ENCODE measurements at regions not wholly inside any gene's neighbourhood (a gene's known extent, or its start where the extent isn't known, plus 50 kb on each side); places are given as distances from the start of the nearest gene placed in this dataset.

DNA sequence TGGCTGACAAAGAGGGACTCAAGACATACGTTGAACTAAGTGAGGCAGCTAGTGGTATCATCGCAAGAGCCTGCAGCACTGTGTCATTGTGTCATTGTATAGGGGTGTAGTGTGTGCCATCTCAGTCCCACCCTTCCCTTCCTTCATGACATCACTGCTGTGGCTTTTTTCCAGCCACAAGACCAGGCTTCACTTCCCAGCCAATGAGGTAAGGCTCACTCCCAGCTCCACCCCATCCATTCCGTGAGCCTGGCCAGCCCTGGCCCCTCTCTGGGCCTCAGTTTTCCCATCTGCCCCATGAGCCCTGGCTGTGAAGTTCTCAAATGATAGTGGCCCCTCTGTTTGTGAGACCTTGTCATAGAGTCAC lies 134.3 kb upstream of the ZMIZ1 start:
- Histone ChIP-seq H3K9me3 (no peaks in the 10 kb centered on the region), H3K36me3 (no peaks in the 10 kb centered on the region), H3K4me1 (peaks cover 30 to 44% (median 43%) of the 10 kb centered on the region in 4 donors), H3K27ac (peak overlapping the region in 3 of 4 donors; percentile 41 to 92 (median 83)), H3K27me3 (no peaks in the 10 kb centered on the region), H3K4me3 (no peak overlapping the region)
- DNase-seq = no peak
- WGBS, 2 donors = 51 to 65% methylated on average over 3 of the region's 3 CpGs
- TF ChIP-seq EP300 (IDR thresholded peaks at IDR 0.05) (peak in 1 of 4 donors; percentile 5), POLR2AphosphoS5 (IDR thresholded peaks at IDR 0.05) (peak in 1 of 2 donors; percentile 71), POLR2A (IDR thresholded peaks at IDR 0.05) (peak in 1 of 4 donors; percentile 10)
- TF ChIP-seq, protein P1, sequence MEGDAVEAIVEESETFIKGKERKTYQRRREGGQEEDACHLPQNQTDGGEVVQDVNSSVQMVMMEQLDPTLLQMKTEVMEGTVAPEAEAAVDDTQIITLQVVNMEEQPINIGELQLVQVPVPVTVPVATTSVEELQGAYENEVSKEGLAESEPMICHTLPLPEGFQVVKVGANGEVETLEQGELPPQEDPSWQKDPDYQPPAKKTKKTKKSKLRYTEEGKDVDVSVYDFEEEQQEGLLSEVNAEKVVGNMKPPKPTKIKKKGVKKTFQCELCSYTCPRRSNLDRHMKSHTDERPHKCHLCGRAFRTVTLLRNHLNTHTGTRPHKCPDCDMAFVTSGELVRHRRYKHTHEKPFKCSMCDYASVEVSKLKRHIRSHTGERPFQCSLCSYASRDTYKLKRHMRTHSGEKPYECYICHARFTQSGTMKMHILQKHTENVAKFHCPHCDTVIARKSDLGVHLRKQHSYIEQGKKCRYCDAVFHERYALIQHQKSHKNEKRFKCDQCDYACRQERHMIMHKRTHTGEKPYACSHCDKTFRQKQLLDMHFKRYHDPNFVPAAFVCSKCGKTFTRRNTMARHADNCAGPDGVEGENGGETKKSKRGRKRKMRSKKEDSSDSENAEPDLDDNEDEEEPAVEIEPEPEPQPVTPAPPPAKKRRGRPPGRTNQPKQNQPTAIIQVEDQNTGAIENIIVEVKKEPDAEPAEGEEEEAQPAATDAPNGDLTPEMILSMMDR (IDR thresholded peaks at IDR 0.05) = no peak
- ATAC-seq (ENCODE audit: low FRiP score in 2 of 2) = peak in 1 of 2 donors; percentile 11

DNA sequence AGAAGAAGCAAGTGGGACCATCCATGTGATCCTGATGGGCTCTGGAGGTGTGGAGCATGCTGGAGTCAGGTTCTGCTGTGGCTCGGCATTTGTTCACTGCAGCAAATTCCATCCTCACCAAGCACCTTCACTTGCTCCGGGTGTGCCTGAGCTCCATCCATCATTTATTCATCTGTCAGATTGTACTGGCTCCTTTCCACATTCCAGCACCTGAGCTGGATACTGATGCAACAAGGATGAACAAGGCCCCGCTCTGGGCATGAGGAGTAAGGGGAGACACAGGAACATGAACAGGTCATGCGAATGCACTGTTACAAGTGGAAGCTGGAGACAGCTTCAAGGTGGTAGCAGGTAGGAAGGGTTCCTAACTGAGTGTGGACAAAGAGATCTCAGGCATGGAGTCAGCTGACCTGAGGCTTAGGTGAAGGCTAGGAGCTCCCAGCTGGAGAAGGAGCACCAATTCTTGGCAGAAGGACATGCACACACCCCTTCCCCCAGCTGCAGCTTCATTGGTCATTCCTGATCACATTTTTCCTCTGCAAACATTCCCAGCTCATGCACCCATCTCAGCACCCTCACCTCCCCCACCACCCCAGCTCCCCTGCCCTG lies 133.7 kb upstream of the ZMIZ1 start:
- H3K36me3 ChIP-seq = no peaks in the 10 kb centered on the region
- 77 to 93% methylated on average over 3 to 4 of the region's 4 CpGs for WGBS, 2 donors
- H3K9me3 ChIP-seq = no peaks in the 10 kb centered on the region
- ATAC-seq (ENCODE audit: low FRiP score in 2 of 2) (no peak), DNase-seq (no peak)
- no peaks in the 10 kb centered on the region for H3K27me3 ChIP-seq
- peak overlapping the region; percentile 72 to 92 (median 80) for H3K27ac ChIP-seq
- TF ChIP-seq POLR2AphosphoS5 (IDR thresholded peaks at IDR 0.05) = no peak
- TF ChIP-seq POLR2A (IDR thresholded peaks at IDR 0.05) = no peak
- no peak for TF ChIP-seq EP300 (IDR thresholded peaks at IDR 0.05)
- TF ChIP-seq, protein P1 (IDR thresholded peaks at IDR 0.05) = no peak
- H3K4me1 ChIP-seq = peaks cover 30 to 44% (median 43%) of the 10 kb centered on the region in 4 donors
- H3K4me3 ChIP-seq = no peak overlapping the region

DNA sequence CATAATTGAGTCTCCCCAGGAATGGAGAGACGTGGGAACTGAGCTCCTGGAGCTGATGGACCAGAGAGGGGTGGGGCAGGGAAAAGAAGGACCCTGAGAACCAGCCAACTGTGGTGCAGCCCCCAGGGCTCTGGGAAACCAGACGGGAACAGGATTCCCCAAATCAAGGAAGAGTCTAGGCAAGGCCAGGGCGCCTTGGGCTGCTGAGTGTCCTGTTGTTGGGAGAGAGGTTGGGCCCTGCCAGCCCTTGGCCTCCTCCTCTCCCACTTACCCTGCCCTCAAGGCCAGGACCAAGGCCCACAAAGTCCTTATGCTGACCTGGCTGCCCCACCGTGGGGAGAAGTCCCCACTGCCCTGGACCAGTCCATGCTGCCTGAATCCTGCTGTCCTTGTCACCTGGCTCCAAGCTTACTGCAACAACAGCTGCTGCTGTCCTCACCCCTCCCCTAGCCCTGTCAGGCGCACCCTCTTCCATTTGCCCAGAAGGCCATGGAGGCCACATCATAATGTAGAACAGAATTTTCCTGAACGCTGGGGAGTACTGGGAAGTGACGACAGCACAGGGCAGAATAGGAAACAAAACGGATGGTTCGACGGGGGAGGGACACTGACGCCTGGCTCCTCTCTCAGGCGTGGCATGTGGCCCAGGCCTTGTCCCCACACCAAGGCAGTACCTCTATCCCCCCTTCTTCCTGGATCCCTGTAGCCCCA lies 132.9 kb upstream of the ZMIZ1 start:
- WGBS, 2 donors = 66 to 85% methylated on average over 5 to 12 of the region's 12 CpGs
- peak in 3 of 4 donors; percentile 46 to 72 (median 71) for TF ChIP-seq EP300 (IDR thresholded peaks at IDR 0.05)
- TF ChIP-seq POLR2AphosphoS5 (IDR thresholded peaks at IDR 0.05) = peak; percentile 48 to 54
- TF ChIP-seq, protein P1 (IDR thresholded peaks at IDR 0.05) = no peak

DNA sequence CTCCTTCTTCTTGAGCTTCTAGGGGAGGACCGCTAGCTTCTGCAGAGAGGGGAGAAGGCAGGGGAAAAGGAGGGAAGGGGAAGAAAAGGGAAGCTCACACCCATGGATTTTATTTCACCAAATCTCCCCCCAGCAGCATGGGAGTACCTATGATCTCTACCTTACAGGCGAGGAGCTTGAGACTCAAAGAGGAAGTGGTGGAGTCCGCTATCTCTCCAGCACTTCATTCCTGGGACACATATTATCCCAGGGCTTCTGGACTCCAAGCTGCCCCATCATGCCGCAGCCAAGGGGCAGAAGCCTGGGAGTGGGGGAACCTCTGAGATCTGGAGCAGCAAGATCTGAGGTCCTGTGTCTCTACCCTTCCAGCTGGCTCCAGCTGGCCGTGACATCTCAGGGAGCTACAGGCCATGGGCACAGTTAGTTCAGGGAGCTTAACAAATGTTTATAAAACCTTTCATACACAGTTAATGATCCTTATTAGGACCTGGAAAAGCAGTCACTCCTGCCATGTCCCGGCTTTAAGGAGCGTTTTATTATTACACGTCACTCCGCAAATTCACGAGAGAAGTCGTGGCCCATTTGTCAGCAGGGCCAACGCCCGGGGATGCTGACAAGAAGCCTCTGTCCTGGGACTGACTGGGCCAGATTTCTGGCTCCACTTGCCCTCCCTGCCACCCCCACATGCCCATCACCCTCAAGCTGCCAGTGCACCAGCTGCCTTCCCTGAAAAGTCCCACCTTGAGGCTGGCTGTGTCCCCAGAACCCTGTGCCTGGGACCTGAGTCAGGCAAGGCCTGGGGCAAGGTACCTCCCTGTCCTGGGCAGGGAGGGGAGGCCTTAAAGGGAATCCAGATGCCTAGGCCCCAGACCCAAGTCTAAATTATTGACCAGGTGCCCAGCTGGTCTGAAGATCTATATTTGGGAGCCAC lies 132.1 kb upstream of the ZMIZ1 start:
- Histone ChIP-seq H3K27me3 (no peaks in the 10 kb centered on the region), H3K4me3 (no peak overlapping the region), H3K27ac (peak overlapping the region; percentile 72 to 92 (median 80)), H3K4me1 (peaks cover 30 to 44% (median 40%) of the 10 kb centered on the region in 4 donors), H3K36me3 (no peaks in the 10 kb centered on the region), H3K9me3 (no peaks in the 10 kb centered on the region)
- TF ChIP-seq EP300 (IDR thresholded peaks at IDR 0.05) (no peak), POLR2AphosphoS5 (IDR thresholded peaks at IDR 0.05) (peak in 1 of 2 donors; percentile 15)
- DNase-seq = no peak
- 81 to 84% methylated on average over 10 to 13 of the region's 13 CpGs for WGBS, 2 donors
- no peak for ATAC-seq (ENCODE audit: low FRiP score in 2 of 2)

More for the DNA sequence above, 132.9 kb upstream of the ZMIZ1 start:
- Histone ChIP-seq H3K36me3 (no peaks in the 10 kb centered on the region), H3K27ac (peak overlapping the region; percentile 72 to 92 (median 80)), H3K4me3 (no peak overlapping the region), H3K9me3 (no peaks in the 10 kb centered on the region), H3K4me1 (peaks cover 30 to 44% (median 43%) of the 10 kb centered on the region in 4 donors), H3K27me3 (no peaks in the 10 kb centered on the region)
- DNase-seq (no peak), ATAC-seq (ENCODE audit: low FRiP score in 2 of 2) (no peak)

DNA sequence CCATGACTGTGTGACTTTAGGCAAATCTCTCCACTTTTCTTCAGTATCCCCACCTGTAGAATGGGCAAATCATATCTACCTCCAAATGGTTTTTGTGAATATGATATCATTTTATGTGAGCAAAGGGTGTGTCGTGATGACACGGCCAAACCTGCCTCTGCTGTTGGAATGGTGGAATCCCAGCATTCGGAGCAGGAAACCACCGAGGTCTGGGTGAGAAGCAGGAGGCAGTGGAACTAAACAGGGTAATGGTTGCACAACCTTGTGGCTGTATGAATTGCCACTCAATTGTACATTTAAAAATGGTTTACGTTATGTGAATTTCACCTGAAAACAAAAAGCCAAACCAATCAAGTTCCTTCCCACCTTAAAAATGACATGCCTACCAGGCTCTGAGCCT lies 131.4 kb upstream of the ZMIZ1 start:
- DNase-seq = no peak
- H3K4me3 ChIP-seq = no peak overlapping the region
- no peak for ATAC-seq (ENCODE audit: low FRiP score in 2 of 2)
- TF ChIP-seq POLR2A (IDR thresholded peaks at IDR 0.05) (no peak), POLR2AphosphoS5 (IDR thresholded peaks at IDR 0.05) (no peak), EP300 (IDR thresholded peaks at IDR 0.05) (no peak)
- TF ChIP-seq, protein P1 (IDR thresholded peaks at IDR 0.05) = no peak
- H3K36me3 ChIP-seq = no peaks in the 10 kb centered on the region
- H3K9me3 ChIP-seq = no peaks in the 10 kb centered on the region
- H3K27ac ChIP-seq = peak overlapping the region; percentile 72 to 92 (median 80)
- 57 to 67% methylated on average over 5 of the region's 5 CpGs for WGBS, 2 donors
- no peaks in the 10 kb centered on the region for H3K27me3 ChIP-seq
- H3K4me1 ChIP-seq = peaks cover 30 to 43% (median 37%) of the 10 kb centered on the region in 4 donors
